Loucy (cell line): ENCODE measurements at regions not wholly inside any gene's neighbourhood (a gene's known extent, or its start where the extent isn't known, plus 50 kb on each side); places are given as distances from the start of the nearest gene placed in this dataset.

ENCODE experiments used
- H2AFZ ChIP-seq: fragments of 200-600 bp; sonication (generic); 2 replicates; pipeline ENCODE4 v1.6.0; 2016; ENCODE audit warnings: antibody characterized with exemption, mild to moderate bottlenecking, low read length, moderate library complexity
- H3F3A ChIP-seq: fragments of 200-600 bp; 2 replicates; pipeline ENCODE4 v1.6.0; 2016; ENCODE audit warnings: antibody characterized with exemption, low read depth, mild to moderate bottlenecking
- H3K27me3 ChIP-seq: fragments of 200-600 bp; sonication (generic); 2 replicates; pipeline ENCODE4 v1.6.1; 2014; ENCODE audit warnings: low read length, mild to moderate bottlenecking; ENCODE audit not compliant: insufficient read depth, poor library complexity, severe bottlenecking
- H3K36me3 ChIP-seq: fragments of 200-600 bp; sonication (generic); 2 replicates; pipeline ENCODE4 v1.6.1; 2016; ENCODE audit warnings: low read length; ENCODE audit not compliant: insufficient read depth
- H3K4me1 ChIP-seq: fragments of 200-600 bp; sonication (generic); 2 replicates; pipeline ENCODE4 v1.5.1; 2014; ENCODE audit warnings: low read length, mild to moderate bottlenecking; ENCODE audit not compliant: insufficient read depth, poor library complexity, severe bottlenecking
- H3K4me2 ChIP-seq: fragments of 200-600 bp; sonication (generic); 2 replicates; pipeline ENCODE4 v1.6.0; 2014; ENCODE audit warnings: antibody characterized with exemption, low read length, low read depth, mild to moderate bottlenecking; ENCODE audit not compliant: poor library complexity, severe bottlenecking
- H3K4me3 ChIP-seq: fragments of 200-600 bp; sonication (generic); 2 replicates; pipeline ENCODE4 v1.5.1; 2014; ENCODE audit warnings: low read length, mild to moderate bottlenecking, mixed read lengths; ENCODE audit not compliant: poor library complexity, severe bottlenecking
- H3K79me2 ChIP-seq: fragments of 200-600 bp; sonication (generic); 2 replicates; pipeline ENCODE4 v1.6.1; 2014; ENCODE audit warnings: low read length; ENCODE audit not compliant: insufficient read depth
- H3K9ac ChIP-seq: fragments of 200-600 bp; sonication (generic); 2 replicates; pipeline ENCODE4 v1.6.0; 2014; ENCODE audit warnings: mild to moderate bottlenecking, low read depth, low read length, moderate library complexity; ENCODE audit not compliant: poor library complexity, severe bottlenecking
- H3K9me2 ChIP-seq: fragments of 200-600 bp; sonication (generic); replicated peaks from 2 replicates; pipeline ENCODE4 v1.6.1; 2016; ENCODE audit warnings: low read depth, low read length, mixed read lengths
- H3K9me3 ChIP-seq: fragments of 200-600 bp; sonication (generic); 2 replicates; pipeline ENCODE4 v1.6.1; 2014; ENCODE audit warnings: mild to moderate bottlenecking, antibody characterized with exemption, low read length, low read depth; ENCODE audit not compliant: insufficient read depth
- H4K20me1 ChIP-seq: fragments of 200-600 bp; sonication (generic); 2 replicates; pipeline ENCODE4 v1.6.0; 2014; ENCODE audit warnings: antibody characterized with exemption, low read length, mild to moderate bottlenecking; ENCODE audit not compliant: insufficient read depth, poor library complexity, severe bottlenecking
- EZH2phosphoT487 ChIP-seq: fragments of 200-600 bp; IDR thresholded peaks from 2 replicates; pipeline ENCODE4 v1.6.1; 2018; ENCODE audit warnings: antibody characterized with exemption, mild to moderate bottlenecking, moderate library complexity, borderline replicate concordance
- TF ChIP-seq, protein P1 (sequence below): fragments of 200-600 bp; sonication (generic); conservative IDR thresholded peaks from 2 replicates; pipeline ENCODE4 v1.5.1; 2014; ENCODE audit warnings: mild to moderate bottlenecking, antibody characterized with exemption, low read length

- Histone ChIP-seq H3K4me3 (no peak overlapping the region), H3K36me3 (no peaks in the 10 kb centered on the region), H2AFZ (no peak overlapping the region), H3F3A (no peaks in the 10 kb centered on the region), H3K4me2 (no peak overlapping the region), H3K9ac (no peak overlapping the region), H3K79me2 (no peaks in the 10 kb centered on the region), H3K4me1 (no peaks in the 10 kb centered on the region), H3K27me3 (no peaks in the 10 kb centered on the region), H3K9me3 (no peaks in the 10 kb centered on the region), H4K20me1 (no peaks in the 10 kb centered on the region), H3K9me2 (no peaks in the 10 kb centered on the region)
- no peak for TF ChIP-seq EZH2phosphoT487
- TF ChIP-seq, protein P1, sequence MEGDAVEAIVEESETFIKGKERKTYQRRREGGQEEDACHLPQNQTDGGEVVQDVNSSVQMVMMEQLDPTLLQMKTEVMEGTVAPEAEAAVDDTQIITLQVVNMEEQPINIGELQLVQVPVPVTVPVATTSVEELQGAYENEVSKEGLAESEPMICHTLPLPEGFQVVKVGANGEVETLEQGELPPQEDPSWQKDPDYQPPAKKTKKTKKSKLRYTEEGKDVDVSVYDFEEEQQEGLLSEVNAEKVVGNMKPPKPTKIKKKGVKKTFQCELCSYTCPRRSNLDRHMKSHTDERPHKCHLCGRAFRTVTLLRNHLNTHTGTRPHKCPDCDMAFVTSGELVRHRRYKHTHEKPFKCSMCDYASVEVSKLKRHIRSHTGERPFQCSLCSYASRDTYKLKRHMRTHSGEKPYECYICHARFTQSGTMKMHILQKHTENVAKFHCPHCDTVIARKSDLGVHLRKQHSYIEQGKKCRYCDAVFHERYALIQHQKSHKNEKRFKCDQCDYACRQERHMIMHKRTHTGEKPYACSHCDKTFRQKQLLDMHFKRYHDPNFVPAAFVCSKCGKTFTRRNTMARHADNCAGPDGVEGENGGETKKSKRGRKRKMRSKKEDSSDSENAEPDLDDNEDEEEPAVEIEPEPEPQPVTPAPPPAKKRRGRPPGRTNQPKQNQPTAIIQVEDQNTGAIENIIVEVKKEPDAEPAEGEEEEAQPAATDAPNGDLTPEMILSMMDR = no peak
Measured at GRCh38 chr6:105561486-105561885, 158.6 kb upstream of the PREP start.

GRCh38 chr6:105560611-105561066 is 157.8 kb upstream of the PREP start:
- Histone ChIP-seq H2AFZ (no peak overlapping the region), H3K9ac (no peak overlapping the region), H3K4me2 (no peak overlapping the region), H3F3A (no peaks in the 10 kb centered on the region), H3K9me2 (no peaks in the 10 kb centered on the region), H3K36me3 (no peaks in the 10 kb centered on the region), H3K27me3 (no peaks in the 10 kb centered on the region), H3K79me2 (no peaks in the 10 kb centered on the region), H3K9me3 (no peaks in the 10 kb centered on the region), H3K4me1 (no peaks in the 10 kb centered on the region), H4K20me1 (no peaks in the 10 kb centered on the region), H3K4me3 (no peak overlapping the region)
- TF ChIP-seq EZH2phosphoT487 = no peak
- TF ChIP-seq, protein P1 = no peak

- Histone ChIP-seq H3F3A (no peaks in the 10 kb centered on the region), H2AFZ (no peak overlapping the region), H4K20me1 (no peaks in the 10 kb centered on the region), H3K4me1 (no peaks in the 10 kb centered on the region), H3K4me3 (no peak overlapping the region), H3K79me2 (no peaks in the 10 kb centered on the region), H3K4me2 (no peak overlapping the region), H3K9me3 (no peaks in the 10 kb centered on the region), H3K27me3 (no peaks in the 10 kb centered on the region), H3K9ac (no peak overlapping the region), H3K9me2 (no peaks in the 10 kb centered on the region), H3K36me3 (no peaks in the 10 kb centered on the region)
- TF ChIP-seq EZH2phosphoT487 = no peak
Measured at GRCh38 chr6:105557291-105557690, 154.4 kb upstream of the PREP start.

- no peaks in the 10 kb centered on the region for H3F3A ChIP-seq
- H2AFZ ChIP-seq = no peak overlapping the region
- no peaks in the 10 kb centered on the region for H3K4me1 ChIP-seq
- H3K36me3 ChIP-seq = no peaks in the 10 kb centered on the region
- H3K9me2 ChIP-seq = no peaks in the 10 kb centered on the region
- H3K4me2 ChIP-seq = no peak overlapping the region
- TF ChIP-seq, protein P1 = no peak
- no peak for TF ChIP-seq EZH2phosphoT487
- no peak overlapping the region for H3K9ac ChIP-seq
- H3K9me3 ChIP-seq = no peaks in the 10 kb centered on the region
- H3K79me2 ChIP-seq = no peaks in the 10 kb centered on the region
- H3K4me3 ChIP-seq = no peak overlapping the region
- H4K20me1 ChIP-seq = no peaks in the 10 kb centered on the region
- H3K27me3 ChIP-seq = no peaks in the 10 kb centered on the region
Measured at GRCh38 chr6:105553171-105553570, 150.3 kb upstream of the PREP start.
